Testis (tissue), 2 donors: ENCODE measurements at regions not wholly inside any gene's neighbourhood (a gene's known extent, or its start where the extent isn't known, plus 50 kb on each side); places are given as distances from the start of the nearest gene placed in this dataset.

Source experiments
- CTCF ChIP-seq, 3 experiments: fragments of 450-650 bp in 2 of 3; fragments of 200-600 bp in 1 of 3; sonication (generic) in 1 of 3; IDR thresholded peaks; one replicate each; pipeline ENCODE4 v1.5.1; 2016 to 2019; ENCODE audit warnings: antibody characterized with exemption in 3 of 3, mild to moderate bottlenecking in 2 of 3, moderate library complexity in 1 of 3
- POLR2A ChIP-seq: fragments of 450-650 bp; IDR thresholded peaks from one replicate; pipeline ENCODE4 v1.6.1; 2017; ENCODE audit warnings: antibody characterized with exemption, mild to moderate bottlenecking, moderate library complexity

- TF ChIP-seq CTCF (IDR thresholded peaks at IDR 0.05) = no peak
- TF ChIP-seq POLR2A = no peak
Measured at GRCh38 chr6:151757506-151757955, 50.0 kb upstream of the ESR1 start.
